H1 (cell line): ENCODE measurements at regions not wholly inside any gene's neighbourhood (a gene's known extent, or its start where the extent isn't known, plus 50 kb on each side); places are given as distances from the start of the nearest gene placed in this dataset.

Experiments used
- CTCF ChIA-PET: fragments of 300-600 bp; sonication (Branson Sonifier 250); formaldehyde crosslinking; loops from one replicate; lab custom pipeline; 2021; ENCODE audit not compliant: partially characterized antibody; lab: Charles Lee
- POLR2A ChIA-PET: fragments of 300-600 bp; sonication (Branson Sonifier 250); formaldehyde crosslinking; loops from one replicate; lab custom pipeline; 2021; ENCODE audit warnings: inconsistent platforms; ENCODE audit not compliant: partially characterized antibody; lab: Charles Lee
- DNase-seq, 2 experiments: peaks; one replicate each; pipeline versions ENCODE4 v3.0.0 to v3.0.0-alpha.2; 2010 to 2022; ENCODE audit warnings: low spot score in 2 of 2, low read depth in 1 of 2, mixed read lengths in 1 of 2
- FAIRE-seq: peaks from 2 replicates; lab custom pipeline; 2011; peaks lifted over from hg19 to GRCh38; lab: Jason Lieb, UNC
- H2AFZ ChIP-seq: 2 replicates; pipeline ENCODE4 v1.8.1; 2012; ENCODE audit warnings: low read length, inconsistent platforms
- H2AK5ac ChIP-seq: 2 replicates; pipeline ENCODE4 v1.6.1; 2013; ENCODE audit warnings: low read depth, low read length
- H2BK120ac ChIP-seq: replicated peaks from 2 replicates; pipeline ENCODE3; 2013; ENCODE audit warnings: low read depth, low read length, inconsistent platforms
- H2BK12ac ChIP-seq: 2 replicates; pipeline ENCODE4 v1.6.1; 2013; ENCODE audit warnings: low read depth, low read length
- H2BK15ac ChIP-seq: 2 replicates; pipeline ENCODE4 v1.6.1; 2013; ENCODE audit warnings: low read length
- H2BK20ac ChIP-seq: 2 replicates; pipeline ENCODE4 v1.6.1; 2013; ENCODE audit warnings: low read length
- H2BK5ac ChIP-seq: 2 replicates; pipeline ENCODE4 v1.6.1; 2013; ENCODE audit warnings: low read depth, low read length
- H3K14ac ChIP-seq: 2 replicates; pipeline ENCODE4 v1.6.1; 2013; ENCODE audit warnings: inconsistent platforms; ENCODE audit not compliant: insufficient read length
- H3K18ac ChIP-seq: 2 replicates; pipeline ENCODE4 v1.6.1; 2013; ENCODE audit warnings: low read length; ENCODE audit errors: extremely low read depth
- H3K23ac ChIP-seq: 2 replicates; pipeline ENCODE4 v1.6.1; 2013; ENCODE audit warnings: inconsistent platforms; ENCODE audit not compliant: insufficient read length
- H3K23me2 ChIP-seq: 2 replicates; pipeline ENCODE4 v1.6.1; 2013; ENCODE audit warnings: low read depth, low read length
- H3K27ac ChIP-seq: 2 replicates; pipeline ENCODE4 v1.6.1; 2011; ENCODE audit warnings: low read depth, low read length, inconsistent platforms
- H3K27me3 ChIP-seq, 4 experiments: replicated peaks in 1 of 4; 1 replicate in 1 of 4; 2 replicates in 3 of 4; pipeline versions ENCODE4 v1.6.1 to v1.8.1; 2011 to 2013; ENCODE audit warnings: low read length in 3 of 4, mild to moderate bottlenecking in 3 of 4, inconsistent platforms in 2 of 4, mixed read lengths in 2 of 4, moderate library complexity in 1 of 4; ENCODE audit not compliant: control insufficient read depth in 3 of 4, insufficient read depth in 3 of 4; ENCODE audit errors: extremely low read depth in 1 of 4
- H3K36me3 ChIP-seq, 4 experiments: 2 replicates each; pipeline versions ENCODE4 v1.6.1 to v1.8.1; 2011 to 2013; ENCODE audit warnings: mild to moderate bottlenecking in 4 of 4, low read length in 3 of 4, moderate library complexity in 2 of 4, control low read depth in 1 of 4, inconsistent platforms in 1 of 4; ENCODE audit not compliant: insufficient read depth in 4 of 4, control insufficient read depth in 2 of 4
- H3K4ac ChIP-seq: replicated peaks from 2 replicates; pipeline ENCODE3; 2013; ENCODE audit warnings: low read length, low read depth, mixed read lengths, inconsistent platforms; ENCODE audit not compliant: insufficient read length
- H3K4me1 ChIP-seq, 4 experiments: replicated peaks in 1 of 4; 1 replicate in 1 of 4; 2 replicates in 3 of 4; pipeline versions ENCODE4 v1.6.1 to v1.8.1; 2011 to 2013; ENCODE audit warnings: low read length in 3 of 4, inconsistent platforms in 2 of 4, mixed read lengths in 1 of 4; ENCODE audit not compliant: insufficient read depth in 4 of 4, control insufficient read depth in 3 of 4
- H3K4me2 ChIP-seq, 2 experiments: 2 replicates each; pipeline versions ENCODE4 v1.6.1 to v1.8.1; 2011 to 2013; ENCODE audit warnings: low read depth in 2 of 2, low read length in 2 of 2, control low read depth in 1 of 2, inconsistent platforms in 1 of 2, mild to moderate bottlenecking in 1 of 2; ENCODE audit not compliant: insufficient read depth in 1 of 2
- H3K4me3 ChIP-seq, 4 experiments: fragments of 200-600, 300-600 bp in 1 of 4; sonication (generic), shearing (Covaris generic), sonication (Bioruptor Twin) in 1 of 4; 2 replicates each; pipeline versions ENCODE4 v1.5.1 to v1.8.1; 2011 to 2016; ENCODE audit warnings: low read length in 4 of 4, low read depth in 3 of 4, control low read depth in 2 of 4, inconsistent platforms in 2 of 4, mild to moderate bottlenecking in 2 of 4, mixed read lengths in 1 of 4, moderate library complexity in 1 of 4; ENCODE audit not compliant: insufficient read depth in 2 of 4; ENCODE audit errors: extremely low read depth in 1 of 4
- H3K56ac ChIP-seq: replicated peaks from 2 replicates; pipeline ENCODE3; 2013; ENCODE audit warnings: low read depth, mild to moderate bottlenecking, mixed read lengths, low read length, inconsistent platforms; ENCODE audit not compliant: insufficient read length
- H3K79me1 ChIP-seq: 2 replicates; pipeline ENCODE4 v1.6.1; 2013; ENCODE audit warnings: low read depth, low read length, control low read depth
- H3K79me2 ChIP-seq, 2 experiments: 2 replicates each; pipeline versions ENCODE4 v1.6.1 to v1.8.1; 2012 to 2013; ENCODE audit warnings: low read length in 2 of 2, mild to moderate bottlenecking in 2 of 2, inconsistent platforms in 1 of 2; ENCODE audit not compliant: insufficient read depth in 2 of 2, control insufficient read depth in 1 of 2
- H3K9ac ChIP-seq, 4 experiments: replicated peaks in 1 of 4; 1 replicate in 1 of 4; 2 replicates in 3 of 4; pipeline versions ENCODE4 v1.6.1 to v1.8.1; 2011 to 2013; ENCODE audit warnings: low read depth in 3 of 4, low read length in 3 of 4, control low read depth in 2 of 4, mild to moderate bottlenecking in 2 of 4, moderate library complexity in 2 of 4, inconsistent platforms in 1 of 4; ENCODE audit errors: extremely low read depth in 1 of 4
- H3K9me3 ChIP-seq, 2 experiments: 2 replicates each; pipeline versions ENCODE4 v1.6.1 to v1.8.1; 2012 to 2013; ENCODE audit warnings: mild to moderate bottlenecking in 2 of 2, moderate library complexity in 2 of 2, control low read depth in 1 of 2, inconsistent platforms in 1 of 2, low read depth in 1 of 2, low read length in 1 of 2, mixed read lengths in 1 of 2; ENCODE audit not compliant: insufficient read depth in 2 of 2
- H4K20me1 ChIP-seq, 2 experiments: replicated peaks in 1 of 2; 2 replicates each; pipeline versions ENCODE3 to v1.8.1; 2011 to 2013; ENCODE audit warnings: inconsistent platforms in 2 of 2, low read length in 2 of 2, mild to moderate bottlenecking in 1 of 2; ENCODE audit not compliant: insufficient read depth in 2 of 2, control insufficient read depth in 1 of 2
- H4K5ac ChIP-seq: 2 replicates; pipeline ENCODE4 v1.6.1; 2013; ENCODE audit warnings: low read length, low read depth, mixed read lengths, inconsistent platforms; ENCODE audit not compliant: insufficient read length
- H4K8ac ChIP-seq: 2 replicates; pipeline ENCODE4 v1.8.0; 2013; ENCODE audit warnings: mild to moderate bottlenecking, moderate library complexity, low read length, inconsistent platforms; ENCODE audit not compliant: insufficient read depth; ENCODE audit errors: extremely low read depth
- H4K91ac ChIP-seq: replicated peaks from 2 replicates; pipeline ENCODE3; 2013; ENCODE audit warnings: low read length, mixed read lengths, inconsistent platforms; ENCODE audit not compliant: insufficient read length
- RFX5 ChIP-seq: IDR thresholded peaks from 2 replicates; pipeline ENCODE4 v1.6.1; 2011; ENCODE audit warnings: low read depth, low read length, improper control_type of control experiment, borderline replicate concordance
- TAF7 ChIP-seq: optimal IDR thresholded peaks from 2 replicates; pipeline ENCODE3; 2011; ENCODE audit warnings: low read depth, mild to moderate bottlenecking, inconsistent platforms, low read length, moderate library complexity, borderline replicate concordance
- WGBS, 2 experiments: shearing (Covaris generic) in 1 of 2; methylation state at CpG; one replicate each; pipeline versions ENCODE4 v1.1.6 to v1.1.7; 2013 to 2015; ENCODE audit warnings: low lambda C conversion rate in 2 of 2, mixed read lengths in 2 of 2, inconsistent platforms in 1 of 2, low coverage in 1 of 2, missing lambda C conversion rate in 1 of 2; ENCODE audit not compliant: insufficient replicate concordance in 2 of 2, insufficient coverage in 1 of 2, insufficient read length in 1 of 2; ENCODE audit errors: extremely low coverage in 1 of 2, missing lambda C conversion rate in 1 of 2; 5-methylcytosine and 5-hydroxymethylcytosine counted together

GRCh38 chr6:3636060-3636459 lies 115.5 kb downstream of the PXDC1 start:
- FAIRE-seq: no peak

More at GRCh38 chr6:3636060-3636459, 115.5 kb downstream of the PXDC1 start:
- no peaks in the 10 kb centered on the region for H3K79me1 ChIP-seq
- no peaks in the 10 kb centered on the region for H3K23me2 ChIP-seq
- H3K4ac ChIP-seq: no peak overlapping the region
- H3K9ac ChIP-seq: no peak overlapping the region
- H3K27ac ChIP-seq: no peak overlapping the region
- no peaks in the 10 kb centered on the region for H3K36me3 ChIP-seq
- no peak for DNase-seq
- H4K91ac ChIP-seq: no peak overlapping the region
- H4K20me1 ChIP-seq: no peaks in the 10 kb centered on the region
- H2BK20ac ChIP-seq: no peak overlapping the region
- H3K56ac ChIP-seq: no peak overlapping the region
- H3K23ac ChIP-seq: no peak overlapping the region
- H3K4me3 ChIP-seq: no peak overlapping the region
- H4K5ac ChIP-seq: no peak overlapping the region
- H4K8ac ChIP-seq: no peak overlapping the region
- H3K14ac ChIP-seq: no peak overlapping the region
- no peak overlapping the region for H2AFZ ChIP-seq
- H3K18ac ChIP-seq: no peak overlapping the region
- WGBS, 2 experiments: 88% methylated on average over 8 of the region's 8 CpGs; no CpG with 5 or more reads in 1 of the 2 experiments
- H3K4me1 ChIP-seq: no peaks in the 10 kb centered on the region
- H3K79me2 ChIP-seq: no peaks in the 10 kb centered on the region
- no peak overlapping the region for H2AK5ac ChIP-seq
- no peak overlapping the region for H2BK12ac ChIP-seq
- no peak overlapping the region for H3K4me2 ChIP-seq
- POLR2A ChIA-PET: no interaction called here
- no peaks in the 10 kb centered on the region for H3K27me3 ChIP-seq
- no peaks in the 10 kb centered on the region for H3K9me3 ChIP-seq
- H2BK120ac ChIP-seq: no peak overlapping the region
- CTCF ChIA-PET: interaction anchor here (1.0 kb wide), 1 partner anchor 90 kb away, joined by 4 read pairs; no protein-coding TSS in a partner anchor
- no peak overlapping the region for H2BK5ac ChIP-seq
- TF ChIP-seq TAF7 (no peak), RFX5 (no peak)
- no peak overlapping the region for H2BK15ac ChIP-seq
